ENCODE measurements at regions not wholly inside any gene's neighbourhood (a gene's known extent, or its start where the extent isn't known, plus 50 kb on each side); places are given as distances from the start of the nearest gene placed in this dataset.
"Not testable (repeated sequence)": the region's sequence is repeated elsewhere in the genome, so short reads cannot be mapped to it uniquely, and the experiment has no call there.

DNA sequence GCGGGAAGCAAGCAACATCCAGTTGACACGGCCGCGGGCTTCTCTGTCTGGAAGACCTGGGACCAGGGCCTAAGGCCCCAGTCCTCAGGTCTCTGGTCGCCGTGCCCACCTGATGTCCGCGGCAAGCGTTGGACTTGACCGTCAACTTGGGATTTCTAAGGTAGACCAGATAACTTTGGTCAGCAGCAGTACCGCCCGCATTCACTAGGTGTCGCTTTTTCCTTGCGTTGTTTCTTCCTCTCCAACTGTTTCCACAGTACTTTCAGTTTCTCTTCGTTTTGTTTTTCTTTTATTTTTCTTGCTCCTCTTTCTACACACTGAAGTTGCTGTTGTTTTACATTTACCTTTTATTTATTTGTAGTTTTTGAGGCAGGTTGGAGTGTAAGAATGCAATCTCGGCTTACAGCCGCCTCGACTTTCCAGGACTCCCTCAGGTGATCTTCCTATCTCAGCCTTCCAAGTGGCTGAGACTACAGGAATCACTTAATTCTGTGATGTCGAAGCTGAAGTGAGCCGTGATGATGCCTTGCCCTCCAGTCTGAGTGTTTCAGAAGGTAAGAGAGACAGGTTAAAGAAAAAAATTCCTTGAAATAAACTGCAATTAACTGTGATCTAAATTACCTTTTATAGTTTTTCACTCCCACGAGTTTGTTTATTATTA is 2140.8 kb upstream of the TPTE start:
- TF ChIP-seq POLR2A, POLR2AphosphoS5 (IDR thresholded peaks at IDR 0.05): not testable (repeated sequence)
- TF ChIP-seq, protein P1, sequence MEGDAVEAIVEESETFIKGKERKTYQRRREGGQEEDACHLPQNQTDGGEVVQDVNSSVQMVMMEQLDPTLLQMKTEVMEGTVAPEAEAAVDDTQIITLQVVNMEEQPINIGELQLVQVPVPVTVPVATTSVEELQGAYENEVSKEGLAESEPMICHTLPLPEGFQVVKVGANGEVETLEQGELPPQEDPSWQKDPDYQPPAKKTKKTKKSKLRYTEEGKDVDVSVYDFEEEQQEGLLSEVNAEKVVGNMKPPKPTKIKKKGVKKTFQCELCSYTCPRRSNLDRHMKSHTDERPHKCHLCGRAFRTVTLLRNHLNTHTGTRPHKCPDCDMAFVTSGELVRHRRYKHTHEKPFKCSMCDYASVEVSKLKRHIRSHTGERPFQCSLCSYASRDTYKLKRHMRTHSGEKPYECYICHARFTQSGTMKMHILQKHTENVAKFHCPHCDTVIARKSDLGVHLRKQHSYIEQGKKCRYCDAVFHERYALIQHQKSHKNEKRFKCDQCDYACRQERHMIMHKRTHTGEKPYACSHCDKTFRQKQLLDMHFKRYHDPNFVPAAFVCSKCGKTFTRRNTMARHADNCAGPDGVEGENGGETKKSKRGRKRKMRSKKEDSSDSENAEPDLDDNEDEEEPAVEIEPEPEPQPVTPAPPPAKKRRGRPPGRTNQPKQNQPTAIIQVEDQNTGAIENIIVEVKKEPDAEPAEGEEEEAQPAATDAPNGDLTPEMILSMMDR (IDR thresholded peaks at IDR 0.05), result not testable (repeated sequence)

Data from upper lobe of left lung (tissue), 4 donors.